Middle frontal gyrus (tissue), 1 donor: ENCODE measurements at regions not wholly inside any gene's neighbourhood (a gene's known extent, or its start where the extent isn't known, plus 50 kb on each side); places are given as distances from the start of the nearest gene placed in this dataset.
A peak's percentile ranks its signal among the peaks of the same experiment; 100 is the strongest.

Source experiments
- DNase-seq: peaks from one replicate; pipeline ENCODE4 v3.0.0-alpha.2; 2015; ENCODE audit warnings: low spot score; ENCODE audit errors: extremely low spot score

DNA sequence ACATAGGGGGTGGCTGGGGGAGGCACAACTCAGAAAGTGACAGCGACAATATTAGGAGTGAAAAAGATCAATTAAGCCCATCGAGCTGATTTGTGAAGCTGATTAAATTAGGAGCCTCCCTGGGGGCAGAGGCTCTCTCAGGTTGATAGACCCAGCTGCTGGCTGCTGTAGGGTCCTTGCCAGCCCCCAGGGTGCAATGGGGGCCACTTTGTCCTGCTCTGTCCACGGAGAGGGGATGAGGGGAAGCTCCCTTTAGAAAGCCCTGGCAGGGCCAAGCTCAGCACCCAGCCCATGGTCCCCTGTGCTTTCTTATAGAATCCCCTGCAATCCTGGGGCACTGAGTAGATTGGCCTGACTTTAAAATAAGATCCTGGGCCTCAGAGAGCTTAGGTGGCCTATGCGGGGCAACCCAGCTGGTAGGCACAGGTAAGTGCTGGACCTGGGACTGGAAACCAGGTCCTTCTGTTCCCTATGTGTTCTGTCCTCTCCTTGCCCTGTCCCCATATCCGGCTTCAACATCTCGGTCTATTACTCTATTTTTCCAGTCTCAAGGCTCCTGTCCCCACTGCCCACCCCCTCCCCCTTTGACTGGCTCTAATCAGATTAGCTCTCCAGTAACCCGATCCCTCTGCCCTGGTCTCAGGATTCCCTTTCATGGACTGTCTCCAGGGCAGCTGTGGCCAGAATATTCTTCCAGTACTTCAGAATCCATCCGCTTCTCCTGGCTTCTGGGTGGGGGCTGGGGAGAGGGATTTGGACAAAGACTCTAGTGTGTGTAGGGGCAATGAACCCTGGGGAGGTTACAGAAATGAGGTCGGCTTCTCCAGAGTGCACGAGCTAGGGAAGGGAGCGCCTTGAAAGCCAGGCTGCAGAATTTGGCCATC, 259.6 kb downstream of the RPS24 start:
- no peak for DNase-seq

DNA sequence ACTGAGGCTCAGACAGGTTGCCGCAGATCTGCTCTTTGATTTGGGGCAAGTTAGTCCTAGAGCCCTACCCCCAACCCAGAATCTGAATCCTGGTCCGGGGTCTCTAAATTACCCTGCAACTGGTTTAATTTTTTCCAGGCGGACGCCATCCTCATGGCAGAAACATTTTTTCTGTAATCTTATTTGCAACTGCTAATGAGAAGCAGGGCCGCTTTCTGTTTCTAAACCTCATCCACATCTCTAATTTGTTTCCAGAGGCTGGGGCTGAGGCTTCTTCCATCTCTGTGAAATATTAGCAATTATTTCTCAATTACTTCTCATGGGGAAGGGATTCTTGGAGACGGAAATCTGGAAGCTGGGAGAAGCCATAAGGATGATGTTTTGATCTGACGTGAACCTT, 261.6 kb downstream of the RPS24 start:
- DNase-seq, result no peak

DNA sequence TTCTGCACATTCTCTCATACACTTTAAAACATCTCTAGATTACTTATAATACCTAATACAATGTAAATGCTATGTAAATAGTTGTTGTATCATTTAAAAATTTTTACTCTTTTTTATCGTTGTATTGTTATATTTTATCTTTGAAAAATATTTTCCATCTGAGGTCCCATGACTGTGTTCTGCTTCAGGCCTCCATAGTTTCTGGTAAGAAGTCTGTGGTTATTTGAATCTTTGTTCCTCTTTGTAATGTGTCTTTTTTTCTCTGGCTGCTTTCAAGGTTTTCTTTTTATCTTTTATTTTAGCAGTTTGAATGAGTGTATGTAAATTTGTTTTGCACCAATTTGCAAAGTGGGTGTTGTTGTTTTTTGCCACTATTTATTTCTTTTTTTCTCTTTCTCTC, 263.1 kb downstream of the RPS24 start:
- no peak for DNase-seq

DNA sequence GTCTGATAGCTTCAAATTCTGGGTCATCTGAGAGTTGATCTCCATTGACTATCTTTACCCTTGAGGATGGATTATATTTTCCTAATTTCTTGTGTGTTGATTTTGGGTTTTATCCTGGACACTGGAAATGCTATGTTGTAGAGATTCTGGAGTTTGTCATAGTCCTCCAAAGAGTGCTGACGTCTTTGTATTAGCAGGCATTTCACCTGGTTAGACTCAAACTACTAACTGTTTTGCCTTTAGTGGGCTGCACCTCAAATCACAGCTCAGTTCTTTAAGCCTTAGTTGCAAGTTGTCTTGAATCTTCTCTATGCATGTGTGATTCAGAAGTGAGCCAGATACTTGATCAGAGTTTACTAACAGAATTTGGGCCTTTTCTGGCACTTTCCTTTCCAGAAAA, 264.3 kb downstream of the RPS24 start:
- DNase-seq, result no peak

DNA sequence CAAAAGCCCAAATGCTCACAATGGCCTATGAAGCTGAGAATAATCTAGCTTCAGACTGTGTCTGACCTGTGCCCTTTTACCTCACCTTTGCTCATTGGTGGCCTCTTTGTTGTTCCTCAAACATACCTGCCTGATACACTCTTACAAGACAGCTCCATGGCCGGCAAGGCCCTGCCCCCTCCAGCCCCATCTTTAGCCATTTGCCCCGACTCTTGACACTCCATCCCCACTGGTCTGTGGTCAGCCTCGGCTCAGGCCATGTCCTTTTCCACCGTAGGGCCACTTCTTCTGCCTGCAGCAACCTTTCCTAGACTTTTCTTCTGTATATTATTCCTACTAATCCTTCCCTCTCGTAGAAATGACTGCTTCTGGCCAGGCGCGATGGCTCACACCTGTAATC, 265.2 kb downstream of the RPS24 start:
- no peak for DNase-seq

DNA sequence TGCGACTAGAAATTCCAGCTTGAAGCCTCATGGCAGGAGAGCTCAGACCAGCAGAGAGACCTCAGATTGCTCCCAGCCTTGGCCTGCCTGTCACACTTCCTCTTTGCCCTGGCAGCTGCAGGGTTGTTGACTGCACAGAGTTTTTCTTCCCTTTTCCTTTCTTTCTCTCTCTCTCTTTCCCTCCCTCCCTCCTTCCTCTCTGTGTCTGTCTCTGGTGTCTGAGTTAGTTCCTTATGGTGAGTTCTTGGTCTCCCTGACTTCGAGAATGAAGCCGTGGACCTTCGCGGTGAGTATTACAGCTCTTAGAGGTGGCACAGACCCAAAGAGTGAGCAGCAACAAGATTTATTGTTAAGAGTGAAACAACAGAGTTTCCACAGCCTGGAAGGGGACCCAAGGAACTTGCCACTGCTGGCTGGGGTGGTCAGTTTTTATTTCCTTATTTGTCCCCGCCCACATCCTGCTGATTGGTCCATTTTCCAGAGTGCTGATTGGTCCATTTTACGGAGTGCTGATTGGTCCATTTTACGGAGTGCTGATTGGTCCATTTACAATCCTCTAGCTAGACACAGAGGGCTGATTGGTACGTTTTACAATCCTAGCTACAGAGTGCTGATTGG, 266.3 kb downstream of the RPS24 start:
- DNase-seq, result no peak

DNA sequence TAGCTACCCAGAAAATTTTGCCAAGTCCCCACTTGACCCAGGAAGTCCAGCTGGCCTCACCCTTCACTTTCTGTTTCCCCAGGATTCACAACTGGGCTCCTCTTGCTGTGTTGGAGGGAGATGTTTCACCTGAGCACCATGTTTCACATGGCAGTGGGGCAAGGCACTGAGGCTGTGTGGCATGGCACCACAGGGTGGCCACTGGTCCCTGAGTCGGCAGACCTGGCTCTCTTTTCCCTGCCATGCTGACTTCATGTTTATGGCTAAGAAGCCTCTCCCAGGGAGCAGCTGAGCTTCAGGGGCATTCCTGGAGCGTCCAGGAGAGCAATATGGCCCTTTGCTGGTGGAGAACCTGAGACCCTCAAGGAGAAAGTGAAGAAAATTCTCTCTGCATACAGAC, 266.9 kb downstream of the RPS24 start:
- DNase-seq, result no peak

DNA sequence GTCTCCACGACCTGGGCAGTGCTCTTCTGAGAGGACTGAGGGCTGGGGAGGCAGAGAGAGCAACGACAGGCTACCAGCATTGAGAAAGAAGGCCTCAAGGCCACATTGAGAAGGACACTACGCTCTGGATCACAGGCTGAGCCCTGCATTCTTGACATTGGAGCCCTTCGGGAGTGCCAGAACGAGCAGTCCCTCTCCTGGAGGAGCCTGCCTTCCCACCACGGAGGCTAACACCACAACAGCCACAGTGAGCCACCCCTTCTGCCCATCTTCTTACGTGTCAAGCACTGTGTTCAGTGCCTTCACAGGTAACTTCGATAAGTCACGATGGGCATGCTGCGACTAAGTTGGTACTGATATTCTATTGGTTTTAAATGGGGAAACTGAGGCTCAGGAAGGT, 267.8 kb downstream of the RPS24 start:
- no peak for DNase-seq

DNA sequence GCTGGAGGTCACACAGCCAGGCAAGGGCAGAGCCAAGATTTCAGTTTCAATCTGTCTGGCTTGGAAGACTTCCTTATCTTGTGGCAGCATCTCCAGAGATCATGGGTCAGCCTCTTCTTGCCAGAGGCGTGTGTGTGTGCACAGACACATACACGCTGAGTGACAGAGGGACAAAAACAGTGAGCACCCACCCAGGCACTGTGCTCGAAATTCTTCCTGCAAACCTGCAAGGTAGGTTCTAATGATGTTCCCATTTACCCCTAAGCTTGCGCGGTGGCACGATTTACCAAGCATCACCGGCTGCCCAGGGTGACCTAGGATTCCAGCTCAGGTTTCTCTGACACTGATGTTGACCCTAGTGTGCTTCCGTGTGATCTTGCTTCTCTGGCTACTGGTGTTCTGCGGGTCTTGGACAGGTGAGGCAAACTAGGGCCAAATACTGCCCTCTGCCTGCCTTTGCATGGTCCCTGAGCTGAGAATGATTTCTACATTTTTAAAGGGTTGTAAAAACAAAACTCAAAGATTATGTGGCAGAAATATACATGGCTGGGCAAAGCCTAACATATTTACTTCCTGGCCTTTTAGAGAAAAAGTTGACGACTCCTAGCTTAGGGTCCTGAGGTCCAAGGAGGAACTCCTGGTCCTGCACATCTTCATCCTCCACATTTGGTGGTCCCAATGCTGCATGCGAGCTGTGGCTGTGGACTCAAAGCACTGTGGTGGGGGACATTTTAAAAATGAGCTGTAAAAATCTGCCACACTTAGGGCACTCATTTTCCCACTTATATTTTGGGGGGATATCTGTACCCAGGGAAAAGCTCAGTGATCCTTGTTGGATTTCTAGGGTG, 268.5 kb downstream of the RPS24 start:
- DNase-seq, result no peak

DNA sequence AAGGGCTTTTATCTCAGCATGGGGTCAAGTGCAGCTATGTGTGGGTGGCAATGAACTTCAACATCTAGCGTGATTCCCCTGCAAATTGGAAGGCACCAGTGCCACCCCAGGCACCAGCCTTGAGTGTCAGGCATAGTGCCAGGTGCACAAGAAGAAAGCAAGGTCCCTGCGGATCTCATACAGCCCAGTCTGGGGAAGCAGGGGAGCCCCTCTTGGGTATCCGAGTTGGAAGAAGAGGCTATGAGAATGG, 269.0 kb downstream of the RPS24 start:
- no peak for DNase-seq

DNA sequence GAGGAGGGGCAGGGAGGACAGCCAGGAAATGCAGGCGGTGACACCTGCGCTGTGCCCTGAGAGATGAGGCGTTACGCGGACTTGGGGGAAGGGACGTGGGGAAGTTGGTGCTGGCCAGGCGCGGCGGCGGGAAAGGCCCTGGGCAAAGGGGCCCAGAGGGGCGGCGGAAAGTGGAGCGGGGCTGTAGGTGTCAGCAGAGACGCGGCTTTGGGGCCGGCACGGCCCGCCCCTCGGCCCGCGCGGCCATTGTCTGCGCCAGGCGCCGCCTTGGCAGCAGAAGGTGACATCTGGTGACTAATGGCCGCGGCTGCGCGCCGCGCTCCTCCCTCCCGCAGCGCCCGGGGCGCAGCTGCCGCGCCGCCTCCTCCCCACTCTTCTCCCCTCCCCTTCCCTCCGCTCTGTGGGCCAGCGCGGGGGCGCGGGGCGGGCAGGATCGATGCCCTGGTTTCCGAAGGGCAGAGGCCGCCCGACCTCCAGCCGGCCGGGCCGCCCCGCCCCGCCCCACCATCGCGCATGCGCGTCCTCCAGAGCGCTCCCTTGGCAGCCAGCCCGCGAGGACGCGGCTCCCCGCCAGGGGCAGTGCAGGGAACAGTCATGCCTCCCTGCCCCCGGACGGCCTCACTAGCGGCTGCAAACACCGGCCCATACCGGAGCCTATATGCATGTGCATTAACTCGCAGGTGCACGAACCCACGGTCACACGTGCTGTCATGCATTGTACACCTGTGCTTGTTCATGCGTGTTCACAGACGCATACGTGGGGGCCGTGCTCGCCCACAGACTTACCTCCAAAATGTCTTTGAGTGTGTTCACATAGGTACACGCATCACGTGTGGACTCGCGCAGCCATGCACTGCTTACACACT, 269.6 kb downstream of the RPS24 start:
- DNase-seq, result peak; percentile 90

DNA sequence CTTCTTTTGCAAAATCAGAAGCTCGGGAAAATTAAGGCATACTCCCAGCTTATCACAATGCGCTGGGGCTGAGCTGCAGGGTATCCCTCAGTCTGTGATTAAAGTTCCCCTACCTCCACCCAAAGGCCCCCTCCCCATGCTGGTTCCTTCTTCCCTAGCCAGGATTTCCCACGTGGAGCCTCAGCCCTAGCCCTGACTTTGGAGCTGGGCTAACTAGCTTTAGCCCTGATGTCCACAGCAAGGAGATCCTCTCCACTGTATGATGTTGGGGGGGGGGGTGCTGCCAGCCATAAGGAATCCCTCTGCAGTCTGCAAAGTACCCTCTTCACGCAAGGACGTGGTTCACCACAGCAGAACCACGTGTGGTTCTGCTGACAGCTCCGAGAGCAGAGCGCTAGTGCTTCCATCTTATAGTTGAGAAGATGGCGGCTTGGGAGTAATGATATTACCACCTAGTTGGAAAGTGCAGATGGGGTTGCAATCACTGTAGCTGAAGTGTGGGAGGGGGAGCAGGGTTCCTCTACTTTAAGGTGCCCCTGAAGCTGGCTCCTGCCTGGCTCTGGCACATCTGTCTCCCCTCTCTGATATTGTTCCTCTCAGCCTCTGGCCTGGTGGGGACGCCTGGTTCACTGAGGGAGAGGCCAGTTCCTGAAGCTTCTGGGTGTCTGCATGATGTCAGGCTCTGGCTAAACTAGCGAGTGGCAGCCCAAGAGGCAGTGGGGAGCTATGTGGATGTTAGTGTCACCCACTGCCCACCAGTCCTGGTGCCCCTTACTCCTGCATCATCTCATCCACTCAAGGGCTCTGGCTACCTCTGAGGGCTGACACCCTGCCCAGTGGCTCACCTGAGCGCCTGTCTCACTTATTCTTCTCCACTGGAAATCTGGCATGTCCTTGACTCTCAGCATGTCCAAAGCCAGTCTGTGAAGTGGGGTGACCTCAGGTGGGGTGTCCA, 270.7 kb downstream of the RPS24 start:
- DNase-seq, result no peak

DNA sequence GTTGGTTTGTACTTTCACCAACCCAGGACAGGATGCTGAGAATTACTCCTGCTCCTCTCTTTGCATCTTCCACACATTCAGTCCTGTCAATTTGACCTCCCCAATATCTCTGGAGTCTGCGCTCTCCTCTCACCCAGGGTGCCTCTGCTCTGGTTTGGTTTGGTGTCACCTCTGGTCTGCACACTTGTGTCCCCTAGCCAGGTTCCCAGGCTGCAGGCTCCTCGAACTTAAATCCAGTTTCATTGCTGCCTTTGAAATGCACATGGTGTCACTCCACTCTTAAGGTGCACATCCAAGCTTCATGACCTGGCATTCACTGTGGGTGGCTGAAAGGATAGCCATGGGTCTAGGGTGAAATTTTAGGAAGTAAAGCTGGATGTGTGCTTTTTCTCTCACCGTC, 271.6 kb downstream of the RPS24 start:
- no peak for DNase-seq

DNA sequence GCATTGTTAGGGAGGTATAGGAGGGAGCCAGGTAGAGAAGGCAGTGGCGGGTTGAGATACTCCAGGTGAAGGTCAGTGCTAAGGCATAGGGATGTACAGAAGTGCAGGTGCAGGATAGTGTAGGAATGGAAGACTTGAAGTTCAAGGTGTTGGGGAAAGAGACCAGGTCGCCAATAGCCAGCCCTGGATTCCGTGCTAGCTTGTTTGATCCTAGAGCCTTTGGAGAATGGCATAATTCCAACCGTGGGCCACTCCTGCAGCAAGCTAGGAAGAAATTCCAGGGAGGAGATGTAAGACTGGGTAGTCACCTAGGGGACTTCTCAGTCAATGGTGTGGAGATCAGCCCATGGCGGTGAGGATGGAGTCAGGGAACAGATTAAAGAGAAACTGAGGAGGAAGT, 272.7 kb downstream of the RPS24 start:
- no peak for DNase-seq

DNA sequence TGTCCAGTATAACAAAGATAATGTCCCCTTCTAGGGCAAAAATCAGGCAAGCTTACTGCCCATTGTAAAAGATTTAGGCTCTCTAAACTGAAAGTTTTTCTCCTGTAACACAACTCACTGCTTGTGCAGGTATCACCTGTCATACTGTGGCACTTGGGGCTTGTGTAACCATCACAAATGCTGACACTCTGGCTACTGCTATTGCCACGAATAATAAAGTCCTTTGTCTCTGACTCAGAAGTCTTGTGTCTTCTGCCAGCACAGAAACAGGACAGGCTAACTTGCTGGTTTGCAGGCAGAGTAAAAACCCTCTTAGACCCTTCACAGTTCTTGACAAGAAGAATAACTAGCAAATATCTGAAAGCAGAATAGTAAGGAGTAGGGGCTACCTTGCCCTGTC, 273.9 kb downstream of the RPS24 start:
- no peak for DNase-seq

DNA sequence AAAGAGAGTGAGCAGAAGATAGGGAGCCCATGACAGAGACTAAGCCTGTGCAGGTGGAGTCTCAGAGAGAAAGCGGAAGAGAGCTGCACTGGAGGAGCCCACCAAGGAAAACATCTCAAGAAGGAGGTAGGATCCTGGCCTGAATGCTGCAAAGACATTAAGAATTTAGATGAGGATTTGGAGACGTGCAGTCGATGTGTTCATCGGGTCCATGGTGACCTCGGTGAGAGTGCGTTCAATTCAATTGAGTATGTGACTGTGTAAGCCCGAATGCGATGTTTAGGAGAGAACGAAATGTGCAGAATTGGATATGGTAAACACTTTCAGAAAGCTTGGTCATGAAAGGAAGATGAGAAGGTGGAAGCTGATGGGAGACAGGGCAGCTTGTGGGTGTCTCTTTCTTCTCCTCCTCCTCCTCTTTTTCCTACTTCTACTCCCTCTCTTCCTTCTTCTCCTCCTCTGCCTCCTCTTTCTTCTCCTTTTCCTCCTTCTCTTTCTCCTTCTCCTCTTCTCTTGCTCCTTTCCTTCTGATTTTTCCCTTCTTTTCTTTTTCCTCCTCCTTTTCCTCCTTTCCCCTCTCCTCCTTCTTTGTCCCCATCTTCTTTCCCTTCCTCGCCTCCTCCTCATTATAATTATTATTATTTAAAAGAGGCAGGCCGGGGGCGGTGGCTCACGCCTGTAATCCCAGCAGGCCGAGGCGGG, 276.0 kb downstream of the RPS24 start:
- DNase-seq, result no peak

DNA sequence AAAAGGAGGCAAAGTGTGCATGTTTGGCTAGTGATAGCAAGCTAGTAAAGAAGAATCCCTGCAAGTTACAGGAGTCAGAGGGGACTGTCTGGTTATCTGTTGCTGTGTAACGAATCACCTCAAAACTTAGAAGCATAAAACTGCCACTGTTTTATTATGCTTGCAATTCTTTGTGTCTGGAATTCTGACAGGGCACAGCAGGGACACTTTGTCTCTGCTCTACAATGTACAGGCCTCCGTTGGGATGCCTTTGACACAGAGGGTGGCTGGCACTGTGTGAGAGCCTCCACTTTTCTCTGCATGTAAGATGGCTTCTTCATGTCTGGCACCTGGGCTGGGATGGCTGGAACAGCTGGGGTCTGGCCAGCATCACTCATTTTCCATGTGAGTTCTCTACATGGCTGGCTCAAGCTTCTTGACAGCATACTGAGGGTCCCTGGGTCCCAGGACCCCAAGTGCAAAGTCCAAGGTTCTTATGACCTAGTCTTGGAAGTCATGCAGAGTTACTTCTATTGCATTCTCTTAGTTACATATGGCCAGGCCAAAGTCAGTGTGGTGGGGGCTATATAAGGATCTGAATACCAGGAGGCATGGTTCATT, 276.9 kb downstream of the RPS24 start:
- no peak for DNase-seq

DNA sequence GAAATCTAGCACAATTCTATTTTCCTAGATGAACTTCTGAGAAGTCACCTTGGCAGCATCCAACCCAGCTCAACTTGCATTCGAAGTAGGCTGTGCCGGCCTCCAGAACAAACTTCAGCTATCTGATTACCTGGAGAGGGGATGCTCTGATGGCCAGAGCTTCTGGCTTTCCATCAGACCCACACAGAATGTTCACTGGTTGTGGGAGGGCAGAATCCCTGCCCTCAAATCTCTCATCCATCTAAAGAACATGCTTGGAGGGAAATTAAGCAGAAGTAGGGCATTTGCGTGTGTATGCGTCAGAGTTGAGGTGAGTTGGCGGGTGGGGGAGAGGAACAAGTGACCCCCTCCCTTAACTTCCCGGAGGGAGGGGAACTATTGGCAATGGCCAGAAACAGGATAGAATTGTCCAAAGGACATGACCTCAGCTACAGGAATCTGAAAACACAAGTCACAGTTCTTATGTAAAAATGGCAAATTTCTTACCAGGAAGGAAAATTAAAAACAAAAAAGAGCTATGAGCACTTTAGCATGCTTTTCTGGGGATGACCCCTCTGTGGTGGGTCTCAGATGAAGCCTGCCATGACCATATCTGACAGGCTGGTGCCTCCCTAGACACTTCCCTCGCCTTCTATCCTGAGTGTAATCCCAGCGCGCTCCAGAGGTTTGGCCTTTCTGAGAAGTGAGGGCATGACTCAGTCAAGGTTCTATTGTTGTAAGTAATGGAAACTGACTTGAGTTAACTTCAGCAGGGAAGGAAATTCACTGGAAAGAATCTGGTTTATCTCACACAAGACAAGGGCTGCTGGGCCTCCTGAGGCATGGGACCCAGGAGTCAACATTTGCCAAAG, 278.8 kb downstream of the RPS24 start:
- DNase-seq, result no peak

DNA sequence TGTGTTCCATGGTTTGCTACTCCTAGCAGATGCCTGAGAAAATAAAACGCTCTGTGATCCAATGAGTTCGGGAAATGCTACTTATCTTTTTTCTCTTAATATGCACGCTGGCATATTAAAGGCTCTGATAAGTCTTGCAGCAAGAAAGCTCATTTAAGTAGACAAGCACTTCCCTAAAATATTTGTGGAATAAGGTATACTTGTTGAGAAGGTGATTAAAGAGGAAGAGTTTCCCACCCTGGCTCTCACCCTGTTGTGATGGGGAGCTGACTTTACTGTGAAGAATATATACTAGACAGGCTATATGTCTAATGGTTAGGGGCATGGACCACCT, 279.4 kb downstream of the RPS24 start:
- no peak for DNase-seq
